SK-N-SH treated with all-trans-retinoic acid at 6 μM for 48 hours (cell line): ENCODE measurements at regions not wholly inside any gene's neighbourhood (a gene's known extent, or its start where the extent isn't known, plus 50 kb on each side); places are given as distances from the start of the nearest gene placed in this dataset.

Experiments
- ATAC-seq: fragments of 200-7000 bp; cut with Tn5 transposase; 3 replicates; pipeline ENCODE4 v1.9.1; 2020; ENCODE audit warnings: mild to moderate bottlenecking, moderate library complexity
- BACH2 ChIP-seq: fragments of 250-450 bp; sonication (Bioruptor Pico); IDR thresholded peaks from 2 replicates; pipeline ENCODE4 v1.9.0; 2021; ENCODE audit warnings: mild to moderate bottlenecking, borderline replicate concordance
- CSDC2 ChIP-seq: fragments of 250-450 bp; sonication (Bioruptor Pico); IDR thresholded peaks from 2 replicates; pipeline ENCODE4 v1.5.0; 2020; ENCODE audit warnings: mild to moderate bottlenecking, moderate library complexity
- ESRRG ChIP-seq: fragments of 250-450 bp; sonication (Bioruptor Pico); IDR thresholded peaks from 2 replicates; pipeline ENCODE4 v1.6.1; 2021; ENCODE audit warnings: mild to moderate bottlenecking
- GLIS3 ChIP-seq: fragments of 250-450 bp; sonication (Bioruptor Pico); IDR thresholded peaks from 2 replicates; pipeline ENCODE4 v1.5.0; 2020; ENCODE audit warnings: mild to moderate bottlenecking, moderate library complexity
- ISL1 ChIP-seq: fragments of 250-450 bp; sonication (Bioruptor Pico); IDR thresholded peaks from 2 replicates; pipeline ENCODE4 v2.1.2; 2022; ENCODE audit warnings: mild to moderate bottlenecking, moderate library complexity
- OSR1 ChIP-seq: fragments of 250-450 bp; sonication (Bioruptor Pico); IDR thresholded peaks from 2 replicates; pipeline ENCODE4 v1.8.0; 2022; ENCODE audit warnings: moderate library complexity, mild to moderate bottlenecking, inconsistent platforms
- PPARA ChIP-seq: fragments of 250-450 bp; sonication (Bioruptor Pico); IDR thresholded peaks from 2 replicates; pipeline ENCODE4 v1.5.0; 2020; ENCODE audit warnings: mild to moderate bottlenecking, borderline replicate concordance
- RARB ChIP-seq: fragments of 250-450 bp; sonication (Bioruptor Pico); IDR thresholded peaks from 2 replicates; pipeline ENCODE4 v1.8.0; 2021; ENCODE audit warnings: mild to moderate bottlenecking, moderate library complexity
- SNAI2 ChIP-seq: fragments of 250-450 bp; sonication (Bioruptor Pico); IDR thresholded peaks from 2 replicates; pipeline ENCODE4 v1.5.0; 2020; ENCODE audit warnings: mild to moderate bottlenecking, moderate library complexity
- TOX ChIP-seq: fragments of 250-450 bp; sonication (Bioruptor Pico); IDR thresholded peaks from 2 replicates; pipeline ENCODE4 v1.8.0; 2021; ENCODE audit warnings: mild to moderate bottlenecking, moderate library complexity, borderline replicate concordance
- ZFP3 ChIP-seq: fragments of 250-450 bp; sonication (Bioruptor Pico); IDR thresholded peaks from 2 replicates; pipeline ENCODE4 v1.5.0; 2020; ENCODE audit warnings: mild to moderate bottlenecking, moderate library complexity
- ZFP30 ChIP-seq: fragments of 450-650 bp; formaldehyde crosslinking; IDR thresholded peaks from 2 replicates; pipeline ENCODE4 v1.5.0; 2022; ENCODE audit warnings: mild to moderate bottlenecking, moderate library complexity
- ZNF70 ChIP-seq: fragments of 450-650 bp; formaldehyde crosslinking; IDR thresholded peaks from 2 replicates; pipeline ENCODE4 v1.5.0; 2020; ENCODE audit warnings: mild to moderate bottlenecking, moderate library complexity
- TF ChIP-seq, protein P1 (sequence below): fragments of 250-450 bp; sonication (Bioruptor Pico); IDR thresholded peaks from 2 replicates; pipeline ENCODE4 v1.5.1; 2021; ENCODE audit warnings: mild to moderate bottlenecking, moderate library complexity
- TF ChIP-seq, protein P2 (sequence below): fragments of 250-450 bp; sonication (Bioruptor Pico); IDR thresholded peaks from 2 replicates; pipeline ENCODE4 v1.8.0; 2021; ENCODE audit warnings: low read depth, mild to moderate bottlenecking, moderate library complexity, borderline replicate concordance
- TF ChIP-seq, protein P3 (sequence below): fragments of 250-450 bp; sonication (Bioruptor Pico); IDR thresholded peaks from 2 replicates; pipeline ENCODE4 v1.5.1; 2020; ENCODE audit warnings: low read depth, mild to moderate bottlenecking, moderate library complexity
- TF ChIP-seq, protein P4 (sequence below): fragments of 250-450 bp; sonication (Bioruptor Pico); IDR thresholded peaks from 2 replicates; pipeline ENCODE4 v1.5.0; 2020; ENCODE audit warnings: mild to moderate bottlenecking, moderate library complexity

DNA sequence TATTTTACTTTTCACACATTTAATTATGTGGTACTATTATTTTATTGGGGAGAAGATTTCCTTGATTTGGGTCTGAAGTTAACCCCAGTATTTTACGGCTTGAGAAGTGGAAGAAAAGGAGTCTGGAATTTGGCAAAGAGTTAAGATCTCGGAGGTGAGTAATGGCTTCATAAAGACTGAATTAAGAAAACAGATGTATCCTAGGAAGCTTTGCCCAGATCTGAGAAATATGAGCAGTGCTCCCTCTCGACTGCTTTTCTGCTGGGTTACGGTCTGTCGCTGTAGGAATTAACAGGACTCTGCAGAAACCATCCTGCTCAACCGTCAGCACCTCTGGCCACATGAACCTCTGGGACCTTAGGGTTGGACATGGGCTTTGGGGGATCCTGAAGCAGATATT, 163.6 kb upstream of the NDN start:
- no peak for ATAC-seq
- TF ChIP-seq ESRRG (CRISPR knock-in tag) (no peak), OSR1 (CRISPR knock-in tag) (no peak), CSDC2 (CRISPR knock-in tag) (no peak), ZNF70 (CRISPR knock-in tag) (no peak), PPARA (CRISPR knock-in tag) (no peak)
- TF ChIP-seq, protein P1, sequence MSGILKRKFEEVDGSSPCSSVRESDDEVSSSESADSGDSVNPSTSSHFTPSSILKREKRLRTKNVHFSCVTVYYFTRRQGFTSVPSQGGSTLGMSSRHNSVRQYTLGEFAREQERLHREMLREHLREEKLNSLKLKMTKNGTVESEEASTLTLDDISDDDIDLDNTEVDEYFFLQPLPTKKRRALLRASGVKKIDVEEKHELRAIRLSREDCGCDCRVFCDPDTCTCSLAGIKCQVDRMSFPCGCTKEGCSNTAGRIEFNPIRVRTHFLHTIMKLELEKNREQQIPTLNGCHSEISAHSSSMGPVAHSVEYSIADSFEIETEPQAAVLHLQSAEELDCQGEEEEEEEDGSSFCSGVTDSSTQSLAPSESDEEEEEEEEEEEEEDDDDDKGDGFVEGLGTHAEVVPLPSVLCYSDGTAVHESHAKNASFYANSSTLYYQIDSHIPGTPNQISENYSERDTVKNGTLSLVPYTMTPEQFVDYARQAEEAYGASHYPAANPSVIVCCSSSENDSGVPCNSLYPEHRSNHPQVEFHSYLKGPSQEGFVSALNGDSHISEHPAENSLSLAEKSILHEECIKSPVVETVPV (CRISPR knock-in tag), result no peak
- TF ChIP-seq, protein P2, sequence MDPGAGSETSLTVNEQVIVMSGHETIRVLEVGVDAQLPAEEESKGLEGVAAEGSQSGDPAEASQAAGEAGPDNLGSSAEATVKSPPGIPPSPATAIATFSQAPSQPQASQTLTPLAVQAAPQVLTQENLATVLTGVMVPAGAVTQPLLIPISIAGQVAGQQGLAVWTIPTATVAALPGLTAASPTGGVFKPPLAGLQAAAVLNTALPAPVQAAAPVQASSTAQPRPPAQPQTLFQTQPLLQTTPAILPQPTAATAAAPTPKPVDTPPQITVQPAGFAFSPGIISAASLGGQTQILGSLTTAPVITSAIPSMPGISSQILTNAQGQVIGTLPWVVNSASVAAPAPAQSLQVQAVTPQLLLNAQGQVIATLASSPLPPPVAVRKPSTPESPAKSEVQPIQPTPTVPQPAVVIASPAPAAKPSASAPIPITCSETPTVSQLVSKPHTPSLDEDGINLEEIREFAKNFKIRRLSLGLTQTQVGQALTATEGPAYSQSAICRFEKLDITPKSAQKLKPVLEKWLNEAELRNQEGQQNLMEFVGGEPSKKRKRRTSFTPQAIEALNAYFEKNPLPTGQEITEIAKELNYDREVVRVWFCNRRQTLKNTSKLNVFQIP, result no peak

DNA sequence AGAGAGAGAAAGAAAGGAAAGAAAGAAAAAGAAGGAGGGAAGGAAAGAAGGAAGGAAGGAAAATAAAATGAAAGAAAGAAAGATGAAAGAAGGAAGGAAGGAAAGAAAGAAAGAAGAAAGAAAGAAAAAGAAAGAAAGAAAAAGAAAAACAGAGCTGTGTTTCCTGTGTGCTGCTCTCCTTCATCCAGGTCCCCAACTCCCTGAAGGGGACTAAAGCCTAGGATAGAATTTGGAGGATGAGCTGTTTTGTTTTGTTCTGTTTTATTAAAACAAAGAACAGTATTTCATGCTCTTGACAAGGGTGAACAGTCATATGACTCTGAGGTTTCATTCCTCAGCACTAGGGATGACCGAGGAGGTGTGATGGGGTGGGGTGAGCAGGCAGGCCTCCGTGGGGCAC, 164.8 kb upstream of the NDN start:
- ATAC-seq, result no peak
- TF ChIP-seq, protein P3, sequence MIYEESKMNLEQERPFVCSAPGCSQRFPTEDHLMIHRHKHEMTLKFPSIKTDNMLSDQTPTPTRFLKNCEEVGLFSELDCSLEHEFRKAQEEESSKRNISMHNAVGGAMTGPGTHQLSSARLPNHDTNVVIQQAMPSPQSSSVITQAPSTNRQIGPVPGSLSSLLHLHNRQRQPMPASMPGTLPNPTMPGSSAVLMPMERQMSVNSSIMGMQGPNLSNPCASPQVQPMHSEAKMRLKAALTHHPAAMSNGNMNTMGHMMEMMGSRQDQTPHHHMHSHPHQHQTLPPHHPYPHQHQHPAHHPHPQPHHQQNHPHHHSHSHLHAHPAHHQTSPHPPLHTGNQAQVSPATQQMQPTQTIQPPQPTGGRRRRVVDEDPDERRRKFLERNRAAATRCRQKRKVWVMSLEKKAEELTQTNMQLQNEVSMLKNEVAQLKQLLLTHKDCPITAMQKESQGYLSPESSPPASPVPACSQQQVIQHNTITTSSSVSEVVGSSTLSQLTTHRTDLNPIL (CRISPR knock-in tag), result no peak
- TF ChIP-seq ISL1 (no peak), OSR1 (CRISPR knock-in tag) (no peak)

DNA sequence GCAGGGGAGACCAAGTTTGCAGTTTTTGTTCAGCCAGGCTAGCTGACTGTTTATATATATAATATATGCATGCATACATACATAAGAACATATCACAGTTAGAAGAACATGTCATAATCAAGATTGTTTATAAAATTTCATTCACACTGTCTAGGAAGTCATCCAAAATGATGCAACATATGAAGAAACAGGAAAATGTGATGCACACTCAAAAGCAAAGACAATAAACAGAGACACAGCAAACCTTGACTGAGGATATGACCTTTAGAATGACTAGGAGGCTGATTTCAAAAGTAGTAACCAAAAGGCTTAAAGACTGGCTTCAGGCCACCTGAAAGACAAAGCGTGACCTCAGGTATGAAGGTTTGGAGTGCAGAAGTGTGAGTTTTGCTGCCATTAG, 166.2 kb upstream of the NDN start:
- no peak for TF ChIP-seq ZNF70 (CRISPR knock-in tag)
- no peak for TF ChIP-seq OSR1 (CRISPR knock-in tag)
- TF ChIP-seq ISL1, result no peak
- TF ChIP-seq PPARA (CRISPR knock-in tag), result no peak
- no peak for TF ChIP-seq TOX (CRISPR knock-in tag)
- TF ChIP-seq BACH2 (CRISPR knock-in tag), result no peak
- no peak for TF ChIP-seq ZFP3 (CRISPR knock-in tag)
- no peak for TF ChIP-seq ESRRG (CRISPR knock-in tag)
- TF ChIP-seq RARB (CRISPR knock-in tag), result no peak
- TF ChIP-seq, protein P4, sequence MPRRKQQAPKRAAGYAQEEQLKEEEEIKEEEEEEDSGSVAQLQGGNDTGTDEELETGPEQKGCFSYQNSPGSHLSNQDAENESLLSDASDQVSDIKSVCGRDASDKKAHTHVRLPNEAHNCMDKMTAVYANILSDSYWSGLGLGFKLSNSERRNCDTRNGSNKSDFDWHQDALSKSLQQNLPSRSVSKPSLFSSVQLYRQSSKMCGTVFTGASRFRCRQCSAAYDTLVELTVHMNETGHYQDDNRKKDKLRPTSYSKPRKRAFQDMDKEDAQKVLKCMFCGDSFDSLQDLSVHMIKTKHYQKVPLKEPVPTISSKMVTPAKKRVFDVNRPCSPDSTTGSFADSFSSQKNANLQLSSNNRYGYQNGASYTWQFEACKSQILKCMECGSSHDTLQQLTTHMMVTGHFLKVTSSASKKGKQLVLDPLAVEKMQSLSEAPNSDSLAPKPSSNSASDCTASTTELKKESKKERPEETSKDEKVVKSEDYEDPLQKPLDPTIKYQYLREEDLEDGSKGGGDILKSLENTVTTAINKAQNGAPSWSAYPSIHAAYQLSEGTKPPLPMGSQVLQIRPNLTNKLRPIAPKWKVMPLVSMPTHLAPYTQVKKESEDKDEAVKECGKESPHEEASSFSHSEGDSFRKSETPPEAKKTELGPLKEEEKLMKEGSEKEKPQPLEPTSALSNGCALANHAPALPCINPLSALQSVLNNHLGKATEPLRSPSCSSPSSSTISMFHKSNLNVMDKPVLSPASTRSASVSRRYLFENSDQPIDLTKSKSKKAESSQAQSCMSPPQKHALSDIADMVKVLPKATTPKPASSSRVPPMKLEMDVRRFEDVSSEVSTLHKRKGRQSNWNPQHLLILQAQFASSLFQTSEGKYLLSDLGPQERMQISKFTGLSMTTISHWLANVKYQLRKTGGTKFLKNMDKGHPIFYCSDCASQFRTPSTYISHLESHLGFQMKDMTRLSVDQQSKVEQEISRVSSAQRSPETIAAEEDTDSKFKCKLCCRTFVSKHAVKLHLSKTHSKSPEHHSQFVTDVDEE (CRISPR knock-in tag), result no peak
- TF ChIP-seq SNAI2, result no peak
- TF ChIP-seq, protein P3 (CRISPR knock-in tag), result no peak
- TF ChIP-seq, protein P1 (CRISPR knock-in tag), result no peak
- no peak for TF ChIP-seq GLIS3 (CRISPR knock-in tag)
- no peak for TF ChIP-seq ZFP30 (CRISPR knock-in tag)
- ATAC-seq, result no peak

DNA sequence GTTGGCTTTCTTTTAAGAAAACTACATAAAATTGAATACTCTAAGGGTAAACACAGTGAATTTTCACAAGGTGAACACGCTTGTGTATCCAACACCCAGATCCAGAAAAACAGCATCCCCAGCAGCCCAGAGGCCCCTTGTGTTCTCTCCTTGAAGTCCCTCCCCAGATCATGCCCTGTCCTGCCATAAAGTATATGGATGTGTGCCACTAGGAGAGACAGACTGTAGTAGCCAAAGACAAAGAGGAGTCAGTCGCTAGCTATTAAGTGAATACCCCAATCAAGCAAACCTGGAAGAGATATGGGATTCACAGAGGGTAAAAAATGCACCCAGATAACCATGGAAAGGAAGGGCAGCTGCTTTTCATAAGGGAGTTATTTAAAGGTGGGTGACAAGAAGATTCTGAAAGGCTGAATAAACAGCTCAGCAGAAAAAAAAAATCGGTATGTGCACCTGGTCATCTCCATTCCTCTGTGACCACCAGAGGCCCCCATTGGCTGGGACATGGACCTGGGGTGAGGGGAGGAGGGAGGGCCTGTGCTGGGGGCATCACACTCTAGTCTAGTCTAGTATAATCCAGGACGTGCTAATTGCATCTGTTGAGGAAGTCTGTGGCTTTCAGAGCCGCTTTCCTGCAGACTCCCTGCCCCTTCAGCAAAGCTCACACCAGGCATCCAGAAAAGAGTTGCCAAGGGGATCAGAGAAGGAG, 167.3 kb upstream of the NDN start:
- ATAC-seq, result no peak
- no peak for TF ChIP-seq ISL1
